ENCODE measurements at regions not wholly inside any gene's neighbourhood (a gene's known extent, or its start where the extent isn't known, plus 50 kb on each side); places are given as distances from the start of the nearest gene placed in this dataset.

GRCh38 chr20:61041481-61041880 lies 210.6 kb upstream of the CDH4 start:
- POLR2A ChIA-PET = no interaction called here
- no peaks in the 10 kb centered on the region for H3K4me1 ChIP-seq (ENCODE audit: control insufficient read depth, insufficient read depth, low read length)
- no peak overlapping the region for H3K4me3 ChIP-seq (ENCODE audit: low read depth, low read length)
- TF ChIP-seq ZNF558 (tag by site-specific recombination; IDR thresholded peaks at IDR 0.05) (no peak), ZNF488 (tag by site-specific recombination; IDR thresholded peaks at IDR 0.05) (no peak), ZBTB11 (tag by site-specific recombination; conservative IDR thresholded peaks at IDR 0.05; ENCODE audit: low read depth) (no peak), ZNF221 (tag by site-specific recombination; IDR thresholded peaks at IDR 0.05; ENCODE audit: borderline replicate concordance) (no peak), ZXDB (tag by site-specific recombination; IDR thresholded peaks at IDR 0.05) (no peak), ZNF555 (tag by site-specific recombination; conservative IDR thresholded peaks at IDR 0.05) (no peak), ZNF148 (tag by site-specific recombination; IDR thresholded peaks at IDR 0.05; ENCODE audit: borderline replicate concordance) (no peak), ZBTB20 (tag by site-specific recombination; IDR thresholded peaks at IDR 0.05) (no peak), MZF1 (tag by site-specific recombination; IDR thresholded peaks at IDR 0.05; ENCODE audit: borderline replicate concordance) (no peak), ZNF629 (tag by site-specific recombination; IDR thresholded peaks at IDR 0.05) (no peak), ZNF292 (tag by site-specific recombination; IDR thresholded peaks at IDR 0.05; ENCODE audit: borderline replicate concordance, low read depth) (no peak), ZNF621 (tag by site-specific recombination; IDR thresholded peaks at IDR 0.05) (no peak)
- TF ChIP-seq, protein P1, sequence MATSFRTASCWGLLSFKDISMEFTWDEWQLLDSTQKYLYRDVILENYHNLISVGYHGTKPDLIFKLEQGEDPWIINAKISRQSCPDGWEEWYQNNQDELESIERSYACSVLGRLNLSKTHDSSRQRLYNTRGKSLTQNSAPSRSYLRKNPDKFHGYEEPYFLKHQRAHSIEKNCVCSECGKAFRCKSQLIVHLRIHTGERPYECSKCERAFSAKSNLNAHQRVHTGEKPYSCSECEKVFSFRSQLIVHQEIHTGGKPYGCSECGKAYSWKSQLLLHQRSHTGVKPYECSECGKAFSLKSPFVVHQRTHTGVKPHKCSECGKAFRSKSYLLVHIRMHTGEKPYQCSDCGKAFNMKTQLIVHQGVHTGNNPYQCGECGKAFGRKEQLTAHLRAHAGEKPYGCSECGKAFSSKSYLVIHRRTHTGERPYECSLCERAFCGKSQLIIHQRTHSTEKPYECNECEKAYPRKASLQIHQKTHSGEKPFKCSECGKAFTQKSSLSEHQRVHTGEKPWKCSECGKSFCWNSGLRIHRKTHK (tag by site-specific recombination; IDR thresholded peaks at IDR 0.05) = no peak
- H3K36me3 ChIP-seq (ENCODE audit: control insufficient read depth in 2 of 2, insufficient read depth in 1 of 2, low read length in 2 of 2) = no peaks in the 10 kb centered on the region
- H3K27ac ChIP-seq (ENCODE audit: extremely low read depth, low read depth, low read length) = no peak overlapping the region
- CTCF ChIA-PET = no interaction called here
- H3K9me3 ChIP-seq (ENCODE audit: control insufficient read depth, insufficient read depth, low read depth, low read length) = no peaks in the 10 kb centered on the region

- Histone ChIP-seq H3K9me3 (ENCODE audit: control insufficient read depth, insufficient read depth, low read depth, low read length) (no peaks in the 10 kb centered on the region), H3K4me1 (ENCODE audit: control insufficient read depth, insufficient read depth, low read length) (no peaks in the 10 kb centered on the region), H3K36me3 (ENCODE audit: control insufficient read depth in 2 of 2, insufficient read depth in 1 of 2, low read length in 2 of 2) (no peaks in the 10 kb centered on the region), H3K27ac (ENCODE audit: extremely low read depth, low read depth, low read length) (no peak overlapping the region), H3K4me3 (ENCODE audit: low read depth, low read length) (no peak overlapping the region)
- TF ChIP-seq, protein P2, sequence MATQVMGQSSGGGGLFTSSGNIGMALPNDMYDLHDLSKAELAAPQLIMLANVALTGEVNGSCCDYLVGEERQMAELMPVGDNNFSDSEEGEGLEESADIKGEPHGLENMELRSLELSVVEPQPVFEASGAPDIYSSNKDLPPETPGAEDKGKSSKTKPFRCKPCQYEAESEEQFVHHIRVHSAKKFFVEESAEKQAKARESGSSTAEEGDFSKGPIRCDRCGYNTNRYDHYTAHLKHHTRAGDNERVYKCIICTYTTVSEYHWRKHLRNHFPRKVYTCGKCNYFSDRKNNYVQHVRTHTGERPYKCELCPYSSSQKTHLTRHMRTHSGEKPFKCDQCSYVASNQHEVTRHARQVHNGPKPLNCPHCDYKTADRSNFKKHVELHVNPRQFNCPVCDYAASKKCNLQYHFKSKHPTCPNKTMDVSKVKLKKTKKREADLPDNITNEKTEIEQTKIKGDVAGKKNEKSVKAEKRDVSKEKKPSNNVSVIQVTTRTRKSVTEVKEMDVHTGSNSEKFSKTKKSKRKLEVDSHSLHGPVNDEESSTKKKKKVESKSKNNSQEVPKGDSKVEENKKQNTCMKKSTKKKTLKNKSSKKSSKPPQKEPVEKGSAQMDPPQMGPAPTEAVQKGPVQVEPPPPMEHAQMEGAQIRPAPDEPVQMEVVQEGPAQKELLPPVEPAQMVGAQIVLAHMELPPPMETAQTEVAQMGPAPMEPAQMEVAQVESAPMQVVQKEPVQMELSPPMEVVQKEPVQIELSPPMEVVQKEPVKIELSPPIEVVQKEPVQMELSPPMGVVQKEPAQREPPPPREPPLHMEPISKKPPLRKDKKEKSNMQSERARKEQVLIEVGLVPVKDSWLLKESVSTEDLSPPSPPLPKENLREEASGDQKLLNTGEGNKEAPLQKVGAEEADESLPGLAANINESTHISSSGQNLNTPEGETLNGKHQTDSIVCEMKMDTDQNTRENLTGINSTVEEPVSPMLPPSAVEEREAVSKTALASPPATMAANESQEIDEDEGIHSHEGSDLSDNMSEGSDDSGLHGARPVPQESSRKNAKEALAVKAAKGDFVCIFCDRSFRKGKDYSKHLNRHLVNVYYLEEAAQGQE (tag by site-specific recombination; IDR thresholded peaks at IDR 0.05) = 0 out of 2 replicates have a peak, but pooled peaks have one; percentile 39
- TF ChIP-seq ZFP3 (tag by site-specific recombination; IDR thresholded peaks at IDR 0.05; ENCODE audit: low read depth) = no peak
- TF ChIP-seq ZNF785 (tag by site-specific recombination; IDR thresholded peaks at IDR 0.05) = no peak
- POLR2A ChIA-PET = no interaction called here
- CTCF ChIA-PET = no interaction called here
Measured at GRCh38 chr20:61042506-61043385, 209.3 kb upstream of the CDH4 start.

All from HEK293 (cell line).